HEK293T (cell line): ENCODE measurements at regions not wholly inside any gene's neighbourhood (a gene's known extent, or its start where the extent isn't known, plus 50 kb on each side); places are given as distances from the start of the nearest gene placed in this dataset.

ENCODE experiments used
- CTCF ChIA-PET: fragments of 350-600 bp; formaldehyde crosslinking; extraction: SDS; loops from one replicate; lab custom pipeline; 2021; ENCODE audit warnings: antibody characterized with exemption, inconsistent platforms; lab: Yijun Ruan, JAX
- POLR2A ChIA-PET: fragments of 350-600 bp; formaldehyde crosslinking; extraction: SDS; loops from one replicate; lab custom pipeline; 2020; ENCODE audit warnings: antibody characterized with exemption, inconsistent platforms; lab: Yijun Ruan, JAX
- DNase-seq: peaks from one replicate; pipeline ENCODE4 v3.0.0; 2012; ENCODE audit warnings: mixed read lengths; ENCODE audit errors: extremely low spot score
- ARNT ChIP-seq: fragments of 450-650 bp; IDR thresholded peaks from 2 replicates; pipeline ENCODE4 v1.6.1; 2017; ENCODE audit warnings: mild to moderate bottlenecking
- BHLHE40 ChIP-seq: fragments of 450-650 bp; IDR thresholded peaks from 2 replicates; pipeline ENCODE4 v1.6.1; 2016; ENCODE audit warnings: mild to moderate bottlenecking, moderate library complexity, borderline replicate concordance
- CTBP1 ChIP-seq: fragments of 450-650 bp; IDR thresholded peaks from 2 replicates; pipeline ENCODE4 v1.6.1; 2016; ENCODE audit warnings: borderline replicate concordance
- ELF4 ChIP-seq: fragments of 450-650 bp; IDR thresholded peaks from 2 replicates; pipeline ENCODE4 v1.6.1; 2017; ENCODE audit warnings: antibody characterized with exemption
- FOXA1 ChIP-seq: fragments of 450-650 bp; IDR thresholded peaks from 2 replicates; pipeline ENCODE4 v1.6.1; 2016; ENCODE audit warnings: mild to moderate bottlenecking
- FOXK2 ChIP-seq: fragments of 450-650 bp; IDR thresholded peaks from 2 replicates; pipeline ENCODE4 v1.6.1; 2016; ENCODE audit warnings: mild to moderate bottlenecking
- FOXM1 ChIP-seq: fragments of 450-650 bp; IDR thresholded peaks from 2 replicates; pipeline ENCODE4 v1.6.1; 2017; ENCODE audit warnings: mild to moderate bottlenecking, borderline replicate concordance
- HDGF ChIP-seq: fragments of 450-650 bp; IDR thresholded peaks from 2 replicates; pipeline ENCODE4 v1.6.1; 2017; ENCODE audit warnings: antibody characterized with exemption, borderline replicate concordance
- L3MBTL2 ChIP-seq: fragments of 450-650 bp; conservative IDR thresholded peaks from 2 replicates; pipeline ENCODE4 v1.6.1; 2016; ENCODE audit warnings: mild to moderate bottlenecking
- LEF1 ChIP-seq: fragments of 450-650 bp; IDR thresholded peaks from 2 replicates; pipeline ENCODE4 v1.6.1; 2017; ENCODE audit warnings: mild to moderate bottlenecking, borderline replicate concordance
- NFRKB ChIP-seq: fragments of 450-650 bp; IDR thresholded peaks from 2 replicates; pipeline ENCODE4 v1.6.1; 2016; ENCODE audit warnings: mild to moderate bottlenecking, moderate library complexity
- SP1 ChIP-seq: fragments of 450-650 bp; IDR thresholded peaks from 2 replicates; pipeline ENCODE4 v1.6.1; 2017
- SUZ12 ChIP-seq: fragments of 450-650 bp; IDR thresholded peaks from 2 replicates; pipeline ENCODE4 v1.6.1; 2016; ENCODE audit warnings: mild to moderate bottlenecking
- TARDBP ChIP-seq: fragments of 450-650 bp; IDR thresholded peaks from 2 replicates; pipeline ENCODE4 v1.6.1; 2016
- ZNF384 ChIP-seq: fragments of 450-650 bp; IDR thresholded peaks from 2 replicates; pipeline ENCODE4 v1.6.1; 2016
- TF ChIP-seq, protein P1 (sequence below): fragments of 450-650 bp; IDR thresholded peaks from 2 replicates; pipeline ENCODE4 v1.6.1; 2016

DNA sequence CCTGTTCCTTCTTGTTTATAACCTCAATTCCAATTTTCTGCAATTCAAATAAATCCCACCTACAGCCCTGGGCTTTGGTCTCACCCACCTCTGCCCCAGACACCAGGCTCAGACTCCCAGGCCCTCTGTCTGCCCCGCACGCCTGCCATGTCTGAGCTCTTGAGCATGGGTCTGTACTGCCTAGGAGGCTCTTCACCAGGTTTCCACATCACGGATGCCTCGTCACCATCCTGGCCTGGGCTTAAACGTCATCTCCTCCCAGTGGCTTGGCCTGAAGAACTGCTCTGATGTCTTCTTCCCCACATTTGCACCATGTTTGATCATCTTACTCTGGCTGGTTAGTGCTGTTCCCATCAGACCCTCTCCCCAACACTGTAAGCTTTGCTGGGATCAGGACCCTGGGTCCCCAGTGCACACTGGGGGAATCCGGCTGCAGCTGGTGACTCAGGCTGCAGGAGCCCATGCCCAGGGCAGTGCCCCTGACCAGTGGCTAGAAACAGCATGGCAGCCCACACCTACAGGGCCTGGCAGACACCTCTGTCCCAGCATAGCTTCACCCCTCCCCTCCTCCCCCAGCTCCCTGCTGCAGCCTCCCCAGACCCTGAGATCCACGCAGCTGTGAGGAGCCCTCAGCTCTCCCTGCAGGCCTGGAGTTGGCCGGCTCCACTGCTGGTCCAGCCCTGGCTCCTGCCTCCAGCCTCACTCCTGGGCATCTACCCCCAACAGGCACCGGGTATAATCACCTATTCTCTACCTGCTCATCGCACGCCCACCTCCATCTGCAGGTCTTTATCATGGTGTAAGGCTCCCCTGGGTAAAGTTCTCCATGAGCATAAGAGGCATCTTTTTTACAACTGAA lies 162.8 kb upstream of the NSMCE3 start:
- no peak for TF ChIP-seq LEF1
- no peak for TF ChIP-seq ARNT
- no peak for TF ChIP-seq FOXM1
- no peak for DNase-seq
- POLR2A ChIA-PET: no interaction called here
- CTCF ChIA-PET: no interaction called here

DNA sequence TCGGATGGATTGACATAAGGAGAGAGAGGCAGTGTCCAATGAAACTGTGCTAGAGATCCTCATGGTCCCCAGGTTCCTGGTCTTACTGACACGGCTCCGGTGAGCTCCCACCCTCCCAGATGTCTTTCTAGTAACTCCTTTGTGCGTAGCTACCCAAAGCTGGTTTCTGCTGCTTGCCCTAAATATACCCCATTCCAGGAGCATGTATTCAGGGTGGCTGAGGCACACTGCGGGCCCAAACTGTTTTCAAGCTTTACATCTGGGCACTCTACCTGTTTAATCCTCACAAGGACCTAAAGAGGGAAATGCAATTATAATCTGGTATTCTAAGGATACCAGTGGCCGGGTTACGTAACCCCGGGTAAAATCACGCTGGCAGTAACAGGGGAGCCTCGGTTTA lies 161.2 kb upstream of the NSMCE3 start:
- ChIA-PET CTCF (no interaction called here), POLR2A (no interaction called here)
- TF ChIP-seq L3MBTL2 (no peak), ZNF384 (no peak), LEF1 (no peak), FOXA1 (no peak), ELF4 (no peak), SUZ12 (no peak), ARNT (no peak), BHLHE40 (no peak), SP1 (no peak), TARDBP (no peak), CTBP1 (no peak), NFRKB (no peak), FOXM1 (no peak)
- TF ChIP-seq, protein P1, sequence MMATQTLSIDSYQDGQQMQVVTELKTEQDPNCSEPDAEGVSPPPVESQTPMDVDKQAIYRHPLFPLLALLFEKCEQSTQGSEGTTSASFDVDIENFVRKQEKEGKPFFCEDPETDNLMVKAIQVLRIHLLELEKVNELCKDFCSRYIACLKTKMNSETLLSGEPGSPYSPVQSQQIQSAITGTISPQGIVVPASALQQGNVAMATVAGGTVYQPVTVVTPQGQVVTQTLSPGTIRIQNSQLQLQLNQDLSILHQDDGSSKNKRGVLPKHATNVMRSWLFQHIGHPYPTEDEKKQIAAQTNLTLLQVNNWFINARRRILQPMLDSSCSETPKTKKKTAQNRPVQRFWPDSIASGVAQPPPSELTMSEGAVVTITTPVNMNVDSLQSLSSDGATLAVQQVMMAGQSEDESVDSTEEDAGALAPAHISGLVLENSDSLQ: no peak
- no peak for DNase-seq

DNA sequence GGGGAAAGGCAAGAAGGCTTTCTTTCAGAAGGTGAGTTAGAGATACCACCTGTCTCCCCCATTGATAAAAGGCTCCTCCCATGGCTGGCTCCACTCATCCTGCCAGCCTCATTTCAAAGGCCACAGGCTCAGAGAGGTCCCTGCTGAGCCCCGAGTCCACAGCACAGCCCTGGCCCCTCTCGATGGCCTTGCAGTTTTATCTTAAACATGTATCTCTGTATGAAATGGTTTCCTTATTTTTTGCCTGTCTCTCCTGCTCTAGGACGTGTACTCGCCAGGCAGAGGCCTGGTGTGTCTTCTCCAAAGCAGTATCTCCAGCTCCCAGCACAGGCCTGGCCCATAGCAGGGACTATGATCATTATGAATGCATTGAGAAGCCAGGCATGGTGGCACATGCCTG lies 160.5 kb upstream of the NSMCE3 start:
- DNase-seq: no peak
- TF ChIP-seq, protein P1: no peak
- TF ChIP-seq FOXM1 (no peak), L3MBTL2 (no peak)
- ChIA-PET CTCF (no interaction called here), POLR2A (no interaction called here)

DNA sequence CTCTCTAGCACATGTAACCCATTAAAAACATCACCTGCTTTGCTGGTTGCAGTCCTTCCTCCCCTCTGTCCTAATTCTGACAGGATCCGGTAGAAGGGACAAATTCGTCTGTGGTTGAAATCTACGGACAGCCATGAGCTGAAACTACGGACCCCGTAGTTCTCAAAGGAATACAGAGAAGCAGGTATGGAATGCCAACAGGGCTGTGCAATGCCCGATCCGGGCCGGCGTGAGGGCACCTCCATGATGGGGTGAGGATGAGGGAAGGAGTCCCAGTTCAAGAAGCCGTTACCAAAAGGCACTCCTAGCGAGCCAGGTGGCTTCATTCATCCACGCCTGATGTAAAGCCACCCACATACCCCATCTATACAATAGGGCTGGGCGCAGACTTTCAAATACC lies 160.0 kb upstream of the NSMCE3 start:
- POLR2A ChIA-PET: no interaction called here

DNA sequence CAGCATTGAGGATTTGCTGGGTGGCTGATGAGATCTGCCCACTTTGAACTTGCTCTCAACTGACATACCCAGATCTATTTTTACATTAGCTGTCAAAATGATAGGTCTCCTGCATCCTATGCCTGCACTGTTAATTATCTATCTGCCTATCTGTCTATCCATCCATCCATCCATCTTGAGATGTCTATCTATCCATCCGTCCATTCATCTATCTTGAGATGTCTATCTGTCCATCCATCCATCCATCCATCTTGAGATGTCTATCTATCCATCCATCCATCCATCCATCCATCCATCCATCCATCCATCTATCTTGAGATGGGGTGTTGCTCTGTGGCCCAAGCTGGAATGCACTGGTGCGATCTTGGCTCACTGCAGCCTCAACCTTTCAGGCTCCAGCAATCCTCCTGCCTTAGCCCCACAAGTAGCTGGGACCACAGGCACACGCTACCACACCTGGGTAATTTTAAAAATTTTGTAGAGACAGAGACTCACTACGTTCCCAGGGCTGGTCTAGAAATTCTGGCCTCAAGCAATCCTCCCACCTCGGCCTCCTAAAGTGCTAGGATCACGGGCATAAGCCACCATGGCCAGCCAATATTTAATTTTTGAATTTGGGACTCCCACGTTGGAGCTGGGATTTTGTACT lies 159.4 kb upstream of the NSMCE3 start:
- no peak for DNase-seq
- no peak for TF ChIP-seq FOXA1
- POLR2A ChIA-PET: no interaction called here
- CTCF ChIA-PET: interaction anchor here (0.6 kb wide), 1 partner anchor 1354 kb away, joined by 3 read pairs; no protein-coding TSS in a partner anchor

More for the DNA sequence above, 160.0 kb upstream of the NSMCE3 start:
- no peak for TF ChIP-seq FOXA1
- TF ChIP-seq FOXM1: no peak
- TF ChIP-seq SUZ12: no peak
- no peak for TF ChIP-seq LEF1
- TF ChIP-seq ARNT: no peak
- TF ChIP-seq FOXK2: no peak
- CTCF ChIA-PET: interaction anchor here (0.6 kb wide), 1 partner anchor 1353 kb away, joined by 3 read pairs; no protein-coding TSS in a partner anchor
- no peak for DNase-seq

DNA sequence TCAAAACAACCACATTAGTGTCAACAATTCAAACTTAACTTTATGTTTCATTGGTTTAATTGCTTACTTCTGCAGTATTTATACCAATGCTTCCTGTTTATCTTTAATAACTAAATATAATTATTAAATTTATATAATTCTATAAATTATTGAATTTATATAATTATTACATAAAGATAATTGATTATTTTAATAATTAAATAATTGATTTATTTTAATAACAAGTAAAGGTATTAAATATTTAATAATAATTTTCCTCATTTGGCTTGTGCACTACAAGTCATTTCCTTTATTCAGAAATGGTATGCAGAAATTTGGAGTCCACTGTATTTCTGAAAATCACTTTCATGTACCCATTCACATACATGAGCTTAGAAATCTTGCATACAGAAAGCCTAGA lies 156.2 kb upstream of the NSMCE3 start:
- DNase-seq: no peak
- ChIA-PET CTCF (no interaction called here), POLR2A (no interaction called here)
- TF ChIP-seq NFRKB: no peak
- no peak for TF ChIP-seq BHLHE40
- no peak for TF ChIP-seq FOXM1
- TF ChIP-seq CTBP1: no peak
- no peak for TF ChIP-seq SUZ12
- no peak for TF ChIP-seq ARNT
- no peak for TF ChIP-seq SP1
- TF ChIP-seq, protein P1: no peak
- TF ChIP-seq ZNF384: no peak
- no peak for TF ChIP-seq FOXA1
- TF ChIP-seq L3MBTL2: no peak

DNA sequence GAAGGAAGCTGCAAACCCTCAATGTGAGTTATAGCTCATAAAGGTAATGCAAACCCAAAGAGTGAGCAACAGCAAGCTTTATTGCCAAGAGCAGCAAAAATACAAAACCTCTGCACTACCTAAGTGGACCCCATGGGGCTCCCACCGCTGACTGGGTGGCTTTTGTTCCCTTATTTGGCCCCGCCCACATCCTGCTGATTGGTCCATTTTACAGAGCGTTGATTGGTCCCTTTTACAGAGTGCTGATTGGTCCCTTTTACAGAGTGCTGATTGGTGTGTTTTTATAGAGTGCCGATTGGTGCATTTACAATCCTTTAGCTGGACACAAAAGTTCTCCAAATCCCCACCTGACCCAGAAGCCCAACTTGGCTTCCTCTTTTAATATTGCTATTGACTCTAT lies 154.5 kb upstream of the NSMCE3 start:
- no peak for TF ChIP-seq SUZ12
- TF ChIP-seq SP1: no peak
- TF ChIP-seq ARNT: no peak
- no peak for TF ChIP-seq L3MBTL2
- TF ChIP-seq NFRKB: no peak
- no peak for TF ChIP-seq FOXM1
- no peak for TF ChIP-seq ELF4
- TF ChIP-seq, protein P1: no peak
- no peak for TF ChIP-seq TARDBP
- TF ChIP-seq LEF1: no peak
- TF ChIP-seq FOXK2: no peak
- no peak for TF ChIP-seq CTBP1
- no peak for TF ChIP-seq FOXA1
- no peak for TF ChIP-seq HDGF
- no peak for TF ChIP-seq ZNF384
- no peak for TF ChIP-seq BHLHE40
- no peak for DNase-seq
- CTCF ChIA-PET: no interaction called here
- POLR2A ChIA-PET: no interaction called here
